ENCODE measurements at regions not wholly inside any gene's neighbourhood (a gene's known extent, or its start where the extent isn't known, plus 50 kb on each side); places are given as distances from the start of the nearest gene placed in this dataset.

DNA sequence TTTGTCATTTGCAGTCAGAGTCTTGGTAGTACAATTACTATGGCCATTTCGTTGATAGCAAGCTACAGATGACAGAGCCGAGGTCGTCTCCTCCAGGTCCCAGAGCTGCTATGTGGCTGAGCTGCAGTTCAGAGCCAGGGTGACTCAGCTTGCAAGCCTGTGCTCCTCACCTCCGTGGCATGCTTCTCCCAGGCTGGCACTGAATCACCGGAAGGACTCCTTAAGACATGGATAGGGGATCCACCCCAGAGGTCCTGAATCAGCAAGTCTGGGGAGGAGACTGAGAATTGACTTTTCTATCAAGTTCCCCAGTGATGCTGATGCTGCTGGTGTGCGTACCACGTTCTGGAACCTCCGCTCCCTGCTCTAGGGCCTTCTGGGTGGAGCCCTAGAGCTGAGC is 291.2 kb downstream of the CDH26 start:
- TF ChIP-seq, protein P1, sequence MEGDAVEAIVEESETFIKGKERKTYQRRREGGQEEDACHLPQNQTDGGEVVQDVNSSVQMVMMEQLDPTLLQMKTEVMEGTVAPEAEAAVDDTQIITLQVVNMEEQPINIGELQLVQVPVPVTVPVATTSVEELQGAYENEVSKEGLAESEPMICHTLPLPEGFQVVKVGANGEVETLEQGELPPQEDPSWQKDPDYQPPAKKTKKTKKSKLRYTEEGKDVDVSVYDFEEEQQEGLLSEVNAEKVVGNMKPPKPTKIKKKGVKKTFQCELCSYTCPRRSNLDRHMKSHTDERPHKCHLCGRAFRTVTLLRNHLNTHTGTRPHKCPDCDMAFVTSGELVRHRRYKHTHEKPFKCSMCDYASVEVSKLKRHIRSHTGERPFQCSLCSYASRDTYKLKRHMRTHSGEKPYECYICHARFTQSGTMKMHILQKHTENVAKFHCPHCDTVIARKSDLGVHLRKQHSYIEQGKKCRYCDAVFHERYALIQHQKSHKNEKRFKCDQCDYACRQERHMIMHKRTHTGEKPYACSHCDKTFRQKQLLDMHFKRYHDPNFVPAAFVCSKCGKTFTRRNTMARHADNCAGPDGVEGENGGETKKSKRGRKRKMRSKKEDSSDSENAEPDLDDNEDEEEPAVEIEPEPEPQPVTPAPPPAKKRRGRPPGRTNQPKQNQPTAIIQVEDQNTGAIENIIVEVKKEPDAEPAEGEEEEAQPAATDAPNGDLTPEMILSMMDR (IDR thresholded peaks at IDR 0.05; ENCODE audit: control extremely low read depth, extremely low read depth): no peak

DNA sequence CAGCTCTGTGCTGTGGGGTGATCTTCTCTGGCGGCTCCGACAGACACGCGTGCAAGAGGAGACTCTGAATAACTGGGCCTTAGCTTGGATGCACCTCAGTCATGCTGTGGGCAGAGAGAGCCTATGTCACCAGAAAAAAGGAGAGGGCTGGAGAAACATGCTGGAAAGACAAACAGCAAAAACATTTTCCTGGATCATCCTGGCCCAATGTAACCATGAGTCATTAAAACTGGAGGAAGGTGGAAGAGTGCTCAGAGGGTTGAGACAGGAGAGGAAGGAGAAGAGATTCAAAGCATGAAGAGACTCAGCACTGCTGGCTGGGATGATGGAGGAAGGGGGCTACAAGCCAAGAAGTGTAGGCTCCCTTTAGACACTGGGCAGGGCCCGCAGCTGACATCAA is 292.0 kb downstream of the CDH26 start:
- TF ChIP-seq, protein P1 (IDR thresholded peaks at IDR 0.05; ENCODE audit: control extremely low read depth, extremely low read depth): no peak
- H3K9ac ChIP-seq (ENCODE audit: insufficient read depth in 1 of 2, low read length in 2 of 2): no peak overlapping the region

More for the DNA sequence above, 291.2 kb downstream of the CDH26 start:
- Histone ChIP-seq H3K27me3 (ENCODE audit: control insufficient read depth in 3 of 3, insufficient read depth in 3 of 3, low read length in 2 of 3) (no peaks in the 10 kb centered on the region), H3K4me3 (no peak overlapping the region), H3K9me3 (ENCODE audit: control insufficient read depth in 4 of 4, insufficient read depth in 3 of 4, low read length in 3 of 4) (peaks cover 0 to 3% (median 0%) of the 10 kb centered on the region in 4 donors), H3K36me3 (ENCODE audit: control insufficient read depth in 4 of 4, insufficient read depth in 4 of 4, low read length in 4 of 4) (no peaks in the 10 kb centered on the region), H3K9ac (ENCODE audit: insufficient read depth in 1 of 2, low read length in 2 of 2) (no peak overlapping the region), H3K4me1 (ENCODE audit: control insufficient read depth in 5 of 5, insufficient read depth in 5 of 5, low read length in 5 of 5) (no peaks in the 10 kb centered on the region), H3K27ac (ENCODE audit: low read depth in 1 of 2, low read length in 1 of 2) (no peak overlapping the region)
- WGBS, 2 donors: 83 to 89% methylated on average over 8 of the region's 8 CpGs
- no peak for DNase-seq
- ATAC-seq (ENCODE audit: insufficient read depth, low FRiP score): no peak

DNA sequence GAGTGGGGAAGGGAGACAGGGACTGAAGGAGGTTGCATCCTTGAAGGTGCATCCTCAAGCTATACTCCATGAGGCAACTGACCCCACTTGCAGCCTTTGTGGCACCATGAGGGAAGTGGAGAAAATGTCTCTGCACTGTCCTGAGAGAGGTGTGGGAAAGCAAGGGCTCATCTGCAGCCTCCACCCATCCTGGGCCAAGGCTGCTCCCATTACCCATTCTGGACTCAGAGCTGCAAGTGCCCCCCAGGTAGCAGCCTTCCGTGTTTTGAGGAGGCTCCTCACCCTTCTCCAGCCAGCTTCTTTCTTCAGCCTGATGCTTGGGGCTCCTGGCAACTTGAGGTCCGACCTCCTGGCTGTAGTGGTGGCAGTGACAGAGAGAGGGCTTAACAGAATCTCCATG is 294.6 kb downstream of the CDH26 start:
- 67 to 93% methylated on average over 2 of the region's 2 CpGs for WGBS, 2 donors
- peaks cover 0 to 3% (median 0%) of the 10 kb centered on the region in 4 donors for H3K9me3 ChIP-seq (ENCODE audit: control insufficient read depth in 4 of 4, insufficient read depth in 3 of 4, low read length in 3 of 4)
- H3K4me1 ChIP-seq (ENCODE audit: control insufficient read depth in 5 of 5, insufficient read depth in 5 of 5, low read length in 5 of 5): peaks cover 0 to 5% (median 0%) of the 10 kb centered on the region in 5 donors
- no peak overlapping the region for H3K9ac ChIP-seq (ENCODE audit: insufficient read depth in 1 of 2, low read length in 2 of 2)
- H3K27me3 ChIP-seq (ENCODE audit: control insufficient read depth in 3 of 3, insufficient read depth in 3 of 3, low read length in 2 of 3): no peaks in the 10 kb centered on the region
- no peak for ATAC-seq (ENCODE audit: insufficient read depth, low FRiP score)
- TF ChIP-seq, protein P1 (IDR thresholded peaks at IDR 0.05; ENCODE audit: control extremely low read depth, extremely low read depth): no peak
- H3K4me3 ChIP-seq: no peak overlapping the region
- no peaks in the 10 kb centered on the region for H3K36me3 ChIP-seq (ENCODE audit: control insufficient read depth in 4 of 4, insufficient read depth in 4 of 4, low read length in 4 of 4)
- no peak for DNase-seq
- no peak overlapping the region for H3K27ac ChIP-seq (ENCODE audit: low read depth in 1 of 2, low read length in 1 of 2)

More for the DNA sequence above, 292.0 kb downstream of the CDH26 start:
- ATAC-seq (ENCODE audit: insufficient read depth, low FRiP score): no peak
- peaks cover 0 to 3% (median 0%) of the 10 kb centered on the region in 4 donors for H3K9me3 ChIP-seq (ENCODE audit: control insufficient read depth in 4 of 4, insufficient read depth in 3 of 4, low read length in 3 of 4)
- no peak for DNase-seq
- 93 to 98% methylated on average over 5 of the region's 5 CpGs for WGBS, 2 donors
- H3K36me3 ChIP-seq (ENCODE audit: control insufficient read depth in 4 of 4, insufficient read depth in 4 of 4, low read length in 4 of 4): no peaks in the 10 kb centered on the region
- H3K4me1 ChIP-seq (ENCODE audit: control insufficient read depth in 5 of 5, insufficient read depth in 5 of 5, low read length in 5 of 5): peaks cover 0 to 4% (median 0%) of the 10 kb centered on the region in 5 donors
- no peak overlapping the region for H3K4me3 ChIP-seq
- no peak overlapping the region for H3K27ac ChIP-seq (ENCODE audit: low read depth in 1 of 2, low read length in 1 of 2)
- no peaks in the 10 kb centered on the region for H3K27me3 ChIP-seq (ENCODE audit: control insufficient read depth in 3 of 3, insufficient read depth in 3 of 3, low read length in 2 of 3)

DNA sequence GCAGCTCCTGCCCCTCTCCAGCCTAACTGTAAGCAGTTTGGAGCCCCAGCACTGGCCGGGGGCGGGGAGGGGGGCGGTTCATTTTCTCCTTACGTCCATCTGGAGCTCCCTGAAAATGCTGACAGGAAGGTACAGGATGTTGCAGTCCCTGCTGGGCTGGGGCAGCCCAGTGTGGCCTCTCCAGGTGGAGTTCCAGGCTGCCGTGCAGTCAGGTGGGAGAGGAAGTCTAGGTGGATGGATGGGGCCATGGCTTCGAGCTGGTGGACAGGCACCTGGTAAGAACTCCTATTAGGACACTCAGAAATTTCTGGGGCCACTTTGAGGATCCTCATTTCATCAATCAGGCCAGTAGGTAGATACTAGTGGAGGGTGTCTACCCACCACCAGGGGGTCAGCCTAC is 295.2 kb downstream of the CDH26 start:
- no peak overlapping the region for H3K4me3 ChIP-seq
- H3K9me3 ChIP-seq (ENCODE audit: control insufficient read depth in 4 of 4, insufficient read depth in 3 of 4, low read length in 3 of 4): peaks cover 0 to 3% (median 0%) of the 10 kb centered on the region in 4 donors
- no peak overlapping the region for H3K9ac ChIP-seq (ENCODE audit: insufficient read depth in 1 of 2, low read length in 2 of 2)
- TF ChIP-seq, protein P1 (IDR thresholded peaks at IDR 0.05; ENCODE audit: control extremely low read depth, extremely low read depth): no peak
- 83 to 85% methylated on average over 6 of the region's 6 CpGs for WGBS, 2 donors
- H3K27me3 ChIP-seq (ENCODE audit: control insufficient read depth in 3 of 3, insufficient read depth in 3 of 3, low read length in 2 of 3): no peaks in the 10 kb centered on the region
- H3K36me3 ChIP-seq (ENCODE audit: control insufficient read depth in 4 of 4, insufficient read depth in 4 of 4, low read length in 4 of 4): no peaks in the 10 kb centered on the region
- H3K4me1 ChIP-seq (ENCODE audit: control insufficient read depth in 5 of 5, insufficient read depth in 5 of 5, low read length in 5 of 5): peaks cover 0 to 5% (median 0%) of the 10 kb centered on the region in 5 donors
- ATAC-seq (ENCODE audit: insufficient read depth, low FRiP score) (no peak), DNase-seq (no peak)
- H3K27ac ChIP-seq (ENCODE audit: low read depth in 1 of 2, low read length in 1 of 2): no peak overlapping the region

Measured in lung (tissue), 11 donors.